HG02610 (cell line): ENCODE measurements at regions not wholly inside any gene's neighbourhood (a gene's known extent, or its start where the extent isn't known, plus 50 kb on each side); places are given as distances from the start of the nearest gene placed in this dataset.

ENCODE experiments used
- ATAC-seq: cut with Tn5 transposase; IDR thresholded peaks from one replicate; pipeline ENCODE4 v1.9.1; 2021; ENCODE audit warnings: mild to moderate bottlenecking, moderate library complexity; ENCODE audit not compliant: unreplicated experiment

DNA sequence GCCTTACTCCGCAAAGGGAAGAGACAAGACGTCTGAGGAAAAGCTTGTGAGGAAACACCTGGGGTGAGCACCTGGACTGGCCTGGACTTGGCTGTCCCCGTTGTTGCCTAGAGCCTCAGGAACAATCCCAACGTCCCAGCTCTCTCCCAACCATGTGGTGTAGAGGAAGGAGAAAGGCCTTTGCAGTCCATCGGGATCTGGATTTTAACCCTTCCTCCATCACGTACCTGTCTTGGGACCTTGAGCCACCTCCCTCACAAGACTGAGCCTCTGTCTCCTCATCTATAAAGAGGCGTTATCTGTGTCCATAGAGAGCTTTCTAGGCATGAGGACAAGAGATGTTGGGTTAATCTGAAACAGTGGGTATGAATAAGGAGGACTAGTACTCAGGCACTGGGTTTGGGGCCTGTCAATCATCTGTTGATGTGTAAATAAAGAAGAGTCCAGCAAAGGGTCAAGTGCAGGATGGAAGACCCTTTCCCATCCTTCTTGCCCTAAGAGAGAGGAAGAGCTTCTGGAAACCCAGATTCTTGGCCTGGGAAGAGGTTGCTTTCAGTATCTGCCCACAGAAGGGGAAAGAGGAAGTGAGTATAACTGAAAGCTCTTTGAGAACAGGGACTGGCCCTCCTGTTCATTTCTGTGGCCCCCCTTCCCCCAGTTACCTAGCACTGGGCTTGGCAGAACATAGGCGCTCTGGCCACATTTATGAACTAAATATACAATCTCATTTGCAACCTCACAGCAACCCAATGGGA lies 137.1 kb downstream of the PJA1 start:
- peak; percentile 82 for ATAC-seq

- ATAC-seq, result peak; percentile 83
These were observed 137.9 kb downstream of the PJA1 start for GRCh38 chrX:69027181-69028005.

- ATAC-seq, result no peak
These were observed 139.4 kb downstream of the PJA1 start for GRCh38 chrX:69025802-69026301.

DNA sequence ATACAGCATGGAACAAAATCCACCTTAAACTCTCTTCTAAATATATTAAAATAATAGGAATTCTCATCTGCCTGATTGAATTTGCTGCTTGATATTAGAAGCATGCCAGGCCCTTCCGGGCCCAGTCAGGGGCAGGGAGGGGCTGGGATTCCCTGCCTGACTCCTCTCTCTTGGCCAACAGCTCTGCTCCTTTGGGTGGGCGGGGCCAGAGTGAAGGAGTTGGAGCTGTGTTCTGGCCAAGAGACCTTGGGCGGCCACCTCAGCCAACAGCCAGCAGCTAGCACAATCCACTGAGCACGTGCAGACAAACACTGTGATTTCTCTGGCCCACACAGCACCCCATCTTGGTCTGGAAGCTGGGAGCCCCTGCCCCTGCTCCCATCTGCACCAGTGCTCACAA lies 140.3 kb downstream of the PJA1 start:
- no peak for ATAC-seq

DNA sequence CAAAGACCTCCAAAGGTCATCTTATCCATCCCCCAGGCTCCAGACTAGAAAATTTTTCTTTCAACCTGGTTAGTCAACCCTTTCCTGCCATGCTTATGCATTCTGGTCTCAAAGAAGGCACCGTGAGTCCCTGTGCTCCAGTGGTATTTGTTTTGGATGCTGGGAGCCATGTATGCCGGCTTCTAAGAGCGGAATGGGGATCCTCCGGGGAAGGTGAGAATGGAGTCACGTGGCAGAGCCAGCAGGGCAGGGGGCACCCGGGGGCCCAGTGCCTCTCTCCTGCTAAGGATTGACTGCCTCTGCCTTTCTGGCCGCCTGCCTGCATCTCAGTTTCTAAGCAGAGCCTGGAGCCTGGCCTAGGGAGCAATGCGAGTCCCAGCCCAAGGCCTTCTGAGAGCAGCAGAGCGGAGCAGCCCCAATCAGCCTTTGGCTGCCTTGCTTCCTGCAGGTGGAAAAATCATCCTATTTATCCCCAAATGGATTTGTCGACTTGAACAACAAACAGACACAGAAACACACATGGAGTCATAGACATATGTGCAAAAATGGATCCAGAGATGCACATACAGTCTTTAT lies 141.0 kb downstream of the PJA1 start:
- no peak for ATAC-seq

DNA sequence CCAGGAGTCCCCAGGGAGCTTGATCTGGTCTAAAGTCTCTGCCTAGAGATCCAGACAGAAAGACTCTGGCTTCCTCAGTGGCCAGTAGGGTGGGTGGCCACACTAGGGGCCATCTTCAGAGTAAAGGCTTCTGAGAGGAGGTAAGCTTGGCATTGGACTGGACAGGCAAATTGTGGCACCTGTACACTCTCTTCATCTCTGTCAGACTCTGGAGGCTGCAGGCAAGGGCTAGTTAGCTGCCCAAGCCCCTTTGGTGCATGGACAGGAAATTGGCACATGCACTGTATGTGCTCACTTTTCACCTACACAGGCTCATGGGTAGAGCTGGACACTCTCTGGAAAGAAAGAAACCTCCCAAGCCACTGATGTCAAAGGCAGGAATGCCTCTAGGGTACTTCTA lies 142.8 kb downstream of the PJA1 start:
- ATAC-seq, result no peak

GRCh38 chrX:69021141-69021960 lies 143.9 kb downstream of the PJA1 start:
- no peak for ATAC-seq

- no peak for ATAC-seq
These were observed 144.9 kb downstream of the PJA1 start for GRCh38 chrX:69020316-69020715.

DNA sequence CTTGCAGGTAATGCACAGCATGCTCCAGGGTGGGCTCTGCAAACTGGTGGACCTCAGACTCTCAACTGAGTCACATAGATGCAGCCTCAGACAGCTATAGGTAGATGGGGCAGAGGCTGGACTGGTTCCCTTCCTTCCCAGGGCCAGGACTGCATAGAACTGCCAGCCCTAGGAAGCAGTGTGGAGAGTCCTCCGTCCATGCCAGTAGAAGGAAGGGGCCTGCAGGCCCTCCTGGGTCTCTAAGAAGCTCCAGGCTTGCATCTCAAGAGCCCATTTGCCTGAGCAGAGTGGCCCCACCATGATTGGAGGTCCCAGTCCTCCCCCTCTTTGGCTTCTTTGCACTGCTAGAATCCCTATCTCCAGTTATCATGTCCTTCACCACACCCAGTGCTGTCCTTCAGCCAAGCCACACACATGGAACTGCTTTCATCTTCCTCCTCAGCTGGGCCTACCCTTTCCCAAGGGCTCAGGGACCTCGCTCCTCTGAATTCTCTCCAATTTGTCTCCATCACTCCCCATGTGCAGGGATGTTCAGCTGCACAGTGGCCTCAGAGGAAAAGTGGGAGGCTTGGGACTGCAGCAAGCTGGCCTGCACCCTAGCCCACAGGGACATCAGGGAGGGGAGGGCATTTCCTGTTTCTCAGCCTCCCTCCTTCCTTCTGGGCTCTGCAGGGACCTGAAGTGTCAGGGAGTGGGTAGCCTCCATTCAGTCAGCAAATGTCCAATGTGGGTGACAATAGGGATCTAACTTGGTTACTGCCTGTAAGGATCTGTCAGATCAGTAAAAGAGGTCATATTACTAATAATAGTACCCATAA lies 146.0 kb downstream of the PJA1 start:
- no peak for ATAC-seq

DNA sequence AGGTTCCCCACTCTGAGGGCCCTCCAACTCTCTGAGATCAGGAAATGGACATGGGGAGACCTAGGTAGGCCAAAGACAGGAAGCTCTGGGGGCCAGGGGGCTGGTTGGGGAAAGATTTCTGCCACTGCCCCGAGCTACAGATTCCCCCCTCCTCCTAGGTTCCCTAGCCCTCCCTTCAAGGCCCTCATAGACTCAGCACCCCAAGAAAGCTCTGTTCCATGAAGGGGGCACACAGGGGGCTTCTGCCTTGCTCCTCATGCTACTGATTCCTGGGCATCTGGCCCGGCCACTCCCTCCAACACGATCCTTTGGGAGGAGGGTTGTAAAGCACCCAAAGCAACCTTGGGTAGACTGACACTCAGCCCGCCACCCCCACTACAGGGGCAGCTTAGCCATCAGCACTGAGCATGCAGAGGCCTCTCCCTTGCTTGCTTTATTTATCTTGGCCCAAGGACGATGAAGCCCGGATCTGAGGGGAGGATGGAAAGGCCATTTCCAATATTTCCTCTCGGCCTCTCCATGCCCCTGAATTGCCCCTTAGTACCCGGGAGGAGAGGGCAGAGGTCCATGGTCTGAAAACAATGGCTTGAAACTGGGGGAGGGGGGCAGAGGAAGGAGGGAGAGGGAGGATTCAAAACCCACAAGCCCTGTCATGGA lies 146.7 kb downstream of the PJA1 start:
- ATAC-seq, result no peak

- ATAC-seq, result no peak
These were observed 148.8 kb downstream of the PJA1 start for GRCh38 chrX:69016293-69016941.

DNA sequence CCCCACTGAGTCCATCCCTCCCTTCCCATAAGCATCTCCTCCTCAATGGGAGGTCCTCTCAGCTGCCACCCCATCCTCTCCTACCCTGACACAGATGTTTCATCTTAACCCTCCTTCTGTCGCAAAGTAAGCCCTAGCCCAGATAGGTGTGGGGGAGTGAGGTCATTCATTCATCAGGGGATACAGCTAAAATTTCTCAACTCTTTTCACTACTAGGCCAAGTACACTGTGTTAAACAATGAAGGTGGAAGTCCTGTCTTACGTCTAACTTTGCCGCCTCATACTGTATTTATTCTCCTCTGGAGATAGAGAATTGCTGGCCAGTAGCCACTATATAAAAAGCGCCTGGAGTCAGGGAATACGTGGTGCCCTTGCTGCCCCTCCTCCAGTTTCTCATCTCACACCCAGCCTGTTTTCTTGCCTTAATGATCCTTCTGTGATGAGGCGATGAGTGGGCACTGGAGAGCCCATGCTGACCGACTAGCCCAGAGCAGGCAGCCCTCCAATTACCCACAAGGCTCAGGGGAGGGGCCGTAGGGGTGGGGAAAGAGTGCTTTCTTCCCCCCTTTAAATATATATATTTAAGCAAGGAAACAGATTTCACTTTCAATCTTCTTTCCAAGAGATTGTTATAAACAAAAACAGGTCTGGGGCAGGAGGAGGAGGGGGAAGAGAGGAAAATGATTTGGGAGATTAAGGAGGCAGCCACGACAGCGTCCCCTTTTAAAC lies 149.5 kb downstream of the PJA1 start:
- no peak for ATAC-seq

GRCh38 chrX:69015156-69015555 lies 150.1 kb downstream of the PJA1 start:
- no peak for ATAC-seq

DNA sequence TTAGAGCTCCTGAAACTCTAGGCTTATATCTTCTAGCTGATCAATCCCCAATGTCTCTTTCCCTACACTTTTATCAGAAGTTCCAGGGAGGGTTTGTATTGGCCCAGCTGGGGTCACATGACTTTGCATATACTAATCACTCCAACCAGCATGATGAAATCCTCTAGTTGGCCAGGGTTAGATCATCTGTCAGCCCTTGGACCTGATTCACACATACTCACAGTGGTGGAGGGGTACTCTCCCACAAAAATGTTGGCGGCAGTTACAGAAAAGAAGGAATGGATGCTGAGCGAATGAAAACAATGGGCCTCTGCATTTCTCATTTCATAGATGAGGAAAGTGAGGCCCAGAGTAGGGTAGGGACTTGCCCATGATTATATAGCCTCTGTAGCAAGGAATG lies 151.1 kb downstream of the PJA1 start:
- ATAC-seq, result no peak

DNA sequence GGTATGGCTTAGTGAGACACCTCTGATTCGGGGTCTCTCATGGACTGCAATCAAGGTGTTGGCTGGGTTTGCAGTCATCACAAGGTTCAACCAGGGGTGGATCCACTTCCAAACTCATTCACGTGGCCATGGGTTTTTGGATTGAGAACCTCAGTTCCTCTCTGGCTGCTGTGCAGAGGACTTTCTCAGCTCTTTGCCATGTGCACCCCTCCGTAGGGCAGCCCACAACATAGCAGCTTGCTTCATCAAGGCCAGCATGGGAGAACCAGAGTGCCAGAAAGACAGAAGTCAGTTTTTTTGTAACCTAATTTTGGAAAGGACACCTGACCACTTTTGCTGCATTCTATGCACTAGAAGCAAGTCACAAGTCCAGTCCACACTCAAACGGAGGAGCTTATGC lies 154.9 kb downstream of the PJA1 start:
- no peak for ATAC-seq

DNA sequence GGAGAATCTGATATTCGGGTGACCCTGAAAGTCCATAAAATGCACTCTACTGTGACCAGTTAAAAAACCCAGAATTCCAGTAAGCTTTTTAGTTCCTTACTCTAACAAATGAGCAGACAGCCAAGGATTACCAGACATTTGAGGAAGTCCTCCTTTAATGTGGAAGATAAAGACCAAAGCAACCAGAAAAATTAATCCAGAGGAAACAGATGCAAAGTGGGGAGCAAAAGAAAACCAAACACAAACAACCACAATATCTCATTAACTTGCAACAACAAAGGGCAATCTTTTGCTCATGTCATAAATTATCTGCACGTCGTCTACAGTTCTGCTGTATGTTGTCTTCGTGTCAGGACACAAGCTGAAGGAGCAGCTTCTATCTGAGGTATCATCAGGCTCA lies 164.4 kb downstream of the PJA1 start:
- ATAC-seq, result no peak

- ATAC-seq, result no peak
These were observed 165.3 kb downstream of the PJA1 start for GRCh38 chrX:68999931-69000330.

DNA sequence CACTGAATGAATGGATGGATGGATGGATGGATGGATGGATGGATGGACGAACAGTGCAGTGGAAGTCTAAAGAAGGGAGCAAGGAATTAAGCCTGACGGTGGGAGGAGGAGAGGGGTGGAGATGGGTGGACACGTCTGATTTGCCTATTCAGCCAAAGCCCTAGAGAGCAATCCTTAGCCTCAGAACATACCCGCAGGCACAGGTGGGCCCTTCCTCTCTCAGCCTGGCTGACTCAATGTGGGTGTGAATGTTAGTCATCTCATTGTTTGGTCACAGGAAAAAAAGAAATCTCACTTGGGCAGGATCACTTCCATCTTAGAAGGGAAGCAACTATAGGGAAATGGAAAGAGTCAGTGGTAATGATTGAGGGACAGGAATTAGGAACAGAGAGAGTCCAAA lies 165.9 kb downstream of the PJA1 start:
- ATAC-seq, result no peak
